ENCODE measurements at regions not wholly inside any gene's neighbourhood (a gene's known extent, or its start where the extent isn't known, plus 50 kb on each side); places are given as distances from the start of the nearest gene placed in this dataset.

- no peak for DNase-seq
- TF ChIP-seq CTCF (IDR thresholded peaks at IDR 0.05; ENCODE audit: partially characterized antibody, unreplicated experiment): no peak
- no peaks in the 10 kb centered on the region for H3K36me3 Mint-ChIP-seq (ENCODE audit: unreplicated experiment)
- no peaks in the 10 kb centered on the region for H3K9me3 Mint-ChIP-seq (ENCODE audit: unreplicated experiment)
- H3K4me3 Mint-ChIP-seq (ENCODE audit: unreplicated experiment): no peak overlapping the region
- H3K27me3 Mint-ChIP-seq (ENCODE audit: unreplicated experiment): peaks cover 3% of the 10 kb centered on the region
- H3K4me1 Mint-ChIP-seq (ENCODE audit: low read depth, unreplicated experiment): peaks cover 3% of the 10 kb centered on the region
- no peak overlapping the region for H3K27ac Mint-ChIP-seq (ENCODE audit: unreplicated experiment)
These were observed 130.4 kb upstream of the SLIT3 start for GRCh38 chr5:169431386-169431785.

GRCh38 chr5:169430671-169431070 lies 129.7 kb upstream of the SLIT3 start:
- H3K36me3 Mint-ChIP-seq (ENCODE audit: unreplicated experiment): no peaks in the 10 kb centered on the region
- no peak overlapping the region for H3K27ac Mint-ChIP-seq (ENCODE audit: unreplicated experiment)
- no peaks in the 10 kb centered on the region for H3K9me3 Mint-ChIP-seq (ENCODE audit: unreplicated experiment)
- no peak for TF ChIP-seq CTCF (IDR thresholded peaks at IDR 0.05; ENCODE audit: partially characterized antibody, unreplicated experiment)
- no peak for DNase-seq
- H3K4me1 Mint-ChIP-seq (ENCODE audit: low read depth, unreplicated experiment): peaks cover 4% of the 10 kb centered on the region
- H3K27me3 Mint-ChIP-seq (ENCODE audit: unreplicated experiment): peaks cover 3% of the 10 kb centered on the region
- H3K4me3 Mint-ChIP-seq (ENCODE audit: unreplicated experiment): no peak overlapping the region

- Mint-ChIP-seq H3K9me3 (ENCODE audit: unreplicated experiment) (no peaks in the 10 kb centered on the region), H3K27ac (ENCODE audit: unreplicated experiment) (no peak overlapping the region), H3K36me3 (ENCODE audit: unreplicated experiment) (no peaks in the 10 kb centered on the region), H3K4me1 (ENCODE audit: low read depth, unreplicated experiment) (peaks cover 4% of the 10 kb centered on the region), H3K27me3 (ENCODE audit: unreplicated experiment) (peaks cover 3% of the 10 kb centered on the region), H3K4me3 (ENCODE audit: unreplicated experiment) (no peak overlapping the region)
- no peak for TF ChIP-seq CTCF (IDR thresholded peaks at IDR 0.05; ENCODE audit: partially characterized antibody, unreplicated experiment)
- DNase-seq: no peak
These were observed 128.1 kb upstream of the SLIT3 start for GRCh38 chr5:169429044-169429443.

GRCh38 chr5:169426784-169427183 lies 125.8 kb upstream of the SLIT3 start:
- no peaks in the 10 kb centered on the region for H3K36me3 Mint-ChIP-seq (ENCODE audit: unreplicated experiment)
- H3K4me3 Mint-ChIP-seq (ENCODE audit: unreplicated experiment): no peak overlapping the region
- no peak overlapping the region for H3K27ac Mint-ChIP-seq (ENCODE audit: unreplicated experiment)
- no peak for TF ChIP-seq CTCF (IDR thresholded peaks at IDR 0.05; ENCODE audit: partially characterized antibody, unreplicated experiment)
- no peaks in the 10 kb centered on the region for H3K27me3 Mint-ChIP-seq (ENCODE audit: unreplicated experiment)
- DNase-seq: no peak
- no peaks in the 10 kb centered on the region for H3K9me3 Mint-ChIP-seq (ENCODE audit: unreplicated experiment)
- H3K4me1 Mint-ChIP-seq (ENCODE audit: low read depth, unreplicated experiment): peaks cover 4% of the 10 kb centered on the region

GRCh38 chr5:169424670-169425378 lies 123.9 kb upstream of the SLIT3 start:
- Mint-ChIP-seq H3K4me3 (ENCODE audit: unreplicated experiment) (no peak overlapping the region), H3K36me3 (ENCODE audit: unreplicated experiment) (no peaks in the 10 kb centered on the region), H3K9me3 (ENCODE audit: unreplicated experiment) (no peaks in the 10 kb centered on the region), H3K27ac (ENCODE audit: unreplicated experiment) (no peak overlapping the region), H3K4me1 (ENCODE audit: low read depth, unreplicated experiment) (peaks cover 4% of the 10 kb centered on the region), H3K27me3 (ENCODE audit: unreplicated experiment) (no peaks in the 10 kb centered on the region)
- no peak for DNase-seq
- TF ChIP-seq CTCF (IDR thresholded peaks at IDR 0.05; ENCODE audit: partially characterized antibody, unreplicated experiment): no peak
